HG02588 (cell line): ENCODE measurements at regions not wholly inside any gene's neighbourhood (a gene's known extent, or its start where the extent isn't known, plus 50 kb on each side); places are given as distances from the start of the nearest gene placed in this dataset.

Source experiments
- ATAC-seq: cut with Tn5 transposase; IDR thresholded peaks from one replicate; pipeline ENCODE4 v1.9.1; 2021; ENCODE audit warnings: mild to moderate bottlenecking, moderate library complexity; ENCODE audit not compliant: unreplicated experiment

- ATAC-seq, result no peak
Observed at GRCh38 chr6:166776571-166776970, 149.5 kb upstream of the RPS6KA2 start.

- ATAC-seq, result no peak
Observed at GRCh38 chr6:166775923-166776220, 148.8 kb upstream of the RPS6KA2 start.

GRCh38 chr6:166775180-166775922 is 148.3 kb upstream of the RPS6KA2 start:
- no peak for ATAC-seq

- ATAC-seq, result no peak
Observed at GRCh38 chr6:166774770-166775169, 147.7 kb upstream of the RPS6KA2 start.

GRCh38 chr6:166774292-166774691 is 147.2 kb upstream of the RPS6KA2 start:
- ATAC-seq, result no peak

- no peak for ATAC-seq
Observed at GRCh38 chr6:166772518-166772917, 145.5 kb upstream of the RPS6KA2 start.

GRCh38 chr6:166771701-166772100 is 144.7 kb upstream of the RPS6KA2 start:
- no peak for ATAC-seq

- ATAC-seq, result no peak
Observed at GRCh38 chr6:166770216-166771116, 143.4 kb upstream of the RPS6KA2 start.

GRCh38 chr6:166769648-166770047 is 142.6 kb upstream of the RPS6KA2 start:
- no peak for ATAC-seq

- no peak for ATAC-seq
Observed at GRCh38 chr6:166768761-166769160, 141.7 kb upstream of the RPS6KA2 start.

GRCh38 chr6:166767230-166767629 is 140.2 kb upstream of the RPS6KA2 start:
- ATAC-seq, result no peak

GRCh38 chr6:166766769-166767168 is 139.7 kb upstream of the RPS6KA2 start:
- ATAC-seq, result no peak

GRCh38 chr6:166765234-166765541 is 138.1 kb upstream of the RPS6KA2 start:
- ATAC-seq, result no peak

- no peak for ATAC-seq
Observed at GRCh38 chr6:166764473-166765233, 137.6 kb upstream of the RPS6KA2 start.

GRCh38 chr6:166763606-166764472 is 136.8 kb upstream of the RPS6KA2 start:
- ATAC-seq, result no peak

- no peak for ATAC-seq
Observed at GRCh38 chr6:166761801-166762200, 134.8 kb upstream of the RPS6KA2 start.

GRCh38 chr6:166760288-166760687 is 133.2 kb upstream of the RPS6KA2 start:
- ATAC-seq, result no peak

- ATAC-seq, result no peak
Observed at GRCh38 chr6:166758136-166758704, 131.2 kb upstream of the RPS6KA2 start.

- ATAC-seq, result no peak
Observed at GRCh38 chr6:166757232-166758135, 130.4 kb upstream of the RPS6KA2 start.
